Mesodermal cell (in vitro differentiated cells): ENCODE measurements at regions not wholly inside any gene's neighbourhood (a gene's known extent, or its start where the extent isn't known, plus 50 kb on each side); places are given as distances from the start of the nearest gene placed in this dataset.

ENCODE experiments used
- H3K27ac ChIP-seq: 2 replicates; pipeline ENCODE4 v1.7.0; 2013; ENCODE audit warnings: mild to moderate bottlenecking, low read depth, low read length, moderate library complexity; ENCODE audit not compliant: severe bottlenecking
- H3K36me3 ChIP-seq: 2 replicates; pipeline ENCODE4 v1.7.1; 2013; ENCODE audit warnings: mild to moderate bottlenecking, low read length, moderate library complexity; ENCODE audit not compliant: control insufficient read depth, insufficient read depth
- H3K4me1 ChIP-seq: one replicate; pipeline ENCODE4 v1.7.1; 2013; ENCODE audit warnings: mild to moderate bottlenecking, low read length; ENCODE audit not compliant: insufficient read depth, control insufficient read depth, poor library complexity, severe bottlenecking
- H3K4me3 ChIP-seq: 2 replicates; pipeline ENCODE4 v1.7.0; 2013; ENCODE audit warnings: low read length, control low read depth, mild to moderate bottlenecking; ENCODE audit not compliant: insufficient read depth, poor library complexity, severe bottlenecking; ENCODE audit errors: extremely low read depth
- H3K9me3 ChIP-seq: 2 replicates; pipeline ENCODE4 v1.7.1; 2013; ENCODE audit warnings: mild to moderate bottlenecking, low read length, moderate library complexity; ENCODE audit not compliant: control insufficient read depth
- WGBS, 2 experiments: methylation state at CpG; one replicate each; pipeline ENCODE4 v1.1.5; 2013; ENCODE audit warnings: missing lambda C conversion rate in 2 of 2; ENCODE audit not compliant: insufficient coverage in 2 of 2; 5-methylcytosine and 5-hydroxymethylcytosine counted together

GRCh38 chr3:151969026-151969642, 95.7 kb downstream of the SUCNR1 start:
- H3K9me3 ChIP-seq, result peaks cover 5% of the 10 kb centered on the region
- no peaks in the 10 kb centered on the region for H3K36me3 ChIP-seq
- WGBS, 2 experiments, result 100% methylated on average over 1 of the region's 2 CpGs; no CpG with 5 or more reads in 1 of the 2 experiments
- no peak overlapping the region for H3K4me3 ChIP-seq
- H3K27ac ChIP-seq, result no peak overlapping the region
- H3K4me1 ChIP-seq, result peaks cover 20% of the 10 kb centered on the region

GRCh38 chr3:151971814-151972579, 98.6 kb downstream of the SUCNR1 start:
- Histone ChIP-seq H3K36me3 (no peaks in the 10 kb centered on the region), H3K27ac (no peak overlapping the region), H3K4me3 (no peak overlapping the region), H3K9me3 (peaks cover 3% of the 10 kb centered on the region), H3K4me1 (peaks cover 34% of the 10 kb centered on the region)
- WGBS, 2 experiments, result 82 to 94% methylated on average over 2 to 3 of the region's 5 CpGs

GRCh38 chr3:151974067-151974466, 100.6 kb downstream of the SUCNR1 start:
- no peak overlapping the region for H3K27ac ChIP-seq
- H3K4me3 ChIP-seq, result no peak overlapping the region
- WGBS, 2 experiments, result 49% methylated on average over 2 of the region's 3 CpGs; no CpG with 5 or more reads in 1 of the 2 experiments
- H3K36me3 ChIP-seq, result no peaks in the 10 kb centered on the region
- no peaks in the 10 kb centered on the region for H3K9me3 ChIP-seq
- peaks cover 33% of the 10 kb centered on the region for H3K4me1 ChIP-seq

GRCh38 chr3:151976211-151977050, 103.0 kb downstream of the SUCNR1 start:
- Histone ChIP-seq H3K4me1 (peaks cover 31% of the 10 kb centered on the region), H3K4me3 (no peak overlapping the region), H3K27ac (peak overlapping the region; percentile 72), H3K36me3 (no peaks in the 10 kb centered on the region), H3K9me3 (no peaks in the 10 kb centered on the region)
- WGBS, 2 experiments, result 83 to 91% methylated on average over 3 of the region's 3 CpGs

- Histone ChIP-seq H3K4me3 (no peak overlapping the region), H3K9me3 (no peaks in the 10 kb centered on the region), H3K4me1 (peaks cover 9% of the 10 kb centered on the region), H3K36me3 (no peaks in the 10 kb centered on the region), H3K27ac (no peak overlapping the region)
- 20 to 67% methylated on average over 1 of the region's 1 CpG for WGBS, 2 experiments
Measured at GRCh38 chr3:151979906-151980305, 106.5 kb downstream of the SUCNR1 start.

- WGBS, 2 experiments, result 85 to 100% methylated on average over 5 to 7 of the region's 7 CpGs
- no peaks in the 10 kb centered on the region for H3K36me3 ChIP-seq
- no peak overlapping the region for H3K27ac ChIP-seq
- no peak overlapping the region for H3K4me3 ChIP-seq
- no peaks in the 10 kb centered on the region for H3K9me3 ChIP-seq
- H3K4me1 ChIP-seq, result peaks cover 5% of the 10 kb centered on the region
Measured at GRCh38 chr3:151983538-151983937, 110.1 kb downstream of the SUCNR1 start.

GRCh38 chr3:151985787-151986430, 112.5 kb downstream of the SUCNR1 start:
- 83 to 100% methylated on average over 1 of the region's 2 CpGs for WGBS, 2 experiments
- Histone ChIP-seq H3K4me3 (no peak overlapping the region), H3K27ac (no peak overlapping the region)

GRCh38 chr3:151987893-151988292, 114.5 kb downstream of the SUCNR1 start:
- peaks cover 8% of the 10 kb centered on the region for H3K4me1 ChIP-seq
- H3K9me3 ChIP-seq, result no peaks in the 10 kb centered on the region
- no peak overlapping the region for H3K4me3 ChIP-seq
- WGBS, 2 experiments, result 29 to 71% methylated on average over 1 of the region's 1 CpG
- no peak overlapping the region for H3K27ac ChIP-seq
- H3K36me3 ChIP-seq, result no peaks in the 10 kb centered on the region

More at GRCh38 chr3:151985787-151986430, 112.5 kb downstream of the SUCNR1 start:
- peaks cover 8% of the 10 kb centered on the region for H3K4me1 ChIP-seq
- H3K9me3 ChIP-seq, result no peaks in the 10 kb centered on the region
- H3K36me3 ChIP-seq, result no peaks in the 10 kb centered on the region

- H3K36me3 ChIP-seq, result no peaks in the 10 kb centered on the region
- peaks cover 8% of the 10 kb centered on the region for H3K4me1 ChIP-seq
- H3K4me3 ChIP-seq, result no peak overlapping the region
- H3K9me3 ChIP-seq, result no peaks in the 10 kb centered on the region
- H3K27ac ChIP-seq, result no peak overlapping the region
Measured at GRCh38 chr3:151989621-151990020, 116.2 kb downstream of the SUCNR1 start.

- Histone ChIP-seq H3K36me3 (no peaks in the 10 kb centered on the region), H3K27ac (no peak overlapping the region), H3K4me1 (peaks cover 8% of the 10 kb centered on the region), H3K9me3 (no peaks in the 10 kb centered on the region), H3K4me3 (no peak overlapping the region)
- WGBS, 2 experiments, result no CpG with 5 or more reads among the region's 2 CpGs
Measured at GRCh38 chr3:151990696-151991376, 117.4 kb downstream of the SUCNR1 start.
